DND-41 (cell line): ENCODE measurements at regions not wholly inside any gene's neighbourhood (a gene's known extent, or its start where the extent isn't known, plus 50 kb on each side); places are given as distances from the start of the nearest gene placed in this dataset.
"Not testable (repeated sequence)": the region's sequence is repeated elsewhere in the genome, so short reads cannot be mapped to it uniquely, and the experiment has no call there.

ENCODE experiments used
- ATAC-seq: fragments of 200-7000 bp; cut with Tn5 transposase; 3 replicates; pipeline ENCODE4 v1.9.1; 2021; ENCODE audit warnings: low read depth; ENCODE audit not compliant: insufficient read depth
- DNase-seq: peaks from one replicate; pipeline ENCODE4 v3.0.0-alpha.2; 2020
- H2AFZ ChIP-seq: 2 replicates; pipeline ENCODE4 v1.6.0; 2012; ENCODE audit warnings: low read depth, low read length
- H3K27ac ChIP-seq: 2 replicates; pipeline ENCODE4 v1.5.1; 2012; ENCODE audit warnings: low read length, inconsistent platforms
- H3K27me3 ChIP-seq: fragments of 200-600 bp; sonication (generic); 2 replicates; pipeline ENCODE4 v1.6.0; 2012; ENCODE audit warnings: low read length, mild to moderate bottlenecking, inconsistent platforms; ENCODE audit not compliant: insufficient read depth, poor library complexity
- H3K36me3 ChIP-seq: 2 replicates; pipeline ENCODE4 v1.5.1; 2012; ENCODE audit warnings: low read length, inconsistent platforms; ENCODE audit not compliant: insufficient read depth
- H3K4me1 ChIP-seq: 2 replicates; pipeline ENCODE4 v1.5.1; 2012; ENCODE audit warnings: mild to moderate bottlenecking, low read length; ENCODE audit not compliant: insufficient read depth
- H3K4me2 ChIP-seq: 2 replicates; pipeline ENCODE4 v1.6.0; 2012; ENCODE audit warnings: mild to moderate bottlenecking, moderate library complexity, low read length, inconsistent platforms; ENCODE audit not compliant: insufficient read depth
- H3K4me3 ChIP-seq, 2 experiments: fragments of 200-600 bp in 1 of 2; shearing (Covaris generic) in 1 of 2; 2 replicates each; pipeline ENCODE4 v1.5.1; 2012 to 2016; ENCODE audit warnings: inconsistent platforms in 2 of 2, low read length in 2 of 2, mild to moderate bottlenecking in 2 of 2, low read depth in 1 of 2, moderate library complexity in 1 of 2
- H3K79me2 ChIP-seq: 2 replicates; pipeline ENCODE4 v1.6.0; 2012; ENCODE audit warnings: low read length, inconsistent platforms; ENCODE audit not compliant: insufficient read depth
- H3K9ac ChIP-seq: 2 replicates; pipeline ENCODE4 v1.6.0; 2012; ENCODE audit warnings: low read depth, mild to moderate bottlenecking, inconsistent platforms, low read length, moderate library complexity
- H3K9me3 ChIP-seq: 2 replicates; pipeline ENCODE4 v1.5.1; 2012; ENCODE audit warnings: low read length, moderate library complexity, mild to moderate bottlenecking, inconsistent platforms; ENCODE audit not compliant: insufficient read depth, severe bottlenecking
- H4K20me1 ChIP-seq: 2 replicates; pipeline ENCODE4 v1.6.0; 2012; ENCODE audit warnings: low read length; ENCODE audit not compliant: insufficient read depth
- CTCF ChIP-seq: IDR thresholded peaks from 2 replicates; pipeline ENCODE4 v1.5.1; 2012; ENCODE audit warnings: borderline replicate concordance, low read length, moderate library complexity, mild to moderate bottlenecking; ENCODE audit not compliant: poor library complexity, severe bottlenecking; ENCODE audit errors: extremely low read depth
- EZH2 ChIP-seq: IDR thresholded peaks from 3 replicates; pipeline ENCODE4 v1.6.1; 2012; ENCODE audit warnings: borderline replicate concordance, low read depth, mild to moderate bottlenecking, moderate library complexity, low read length, inconsistent platforms; ENCODE audit not compliant: severe bottlenecking

GRCh38 chr2:185578322-185578721 lies 160.3 kb upstream of the FSIP2 start:
- Histone ChIP-seq H3K27me3 (no peaks in the 10 kb centered on the region), H3K27ac (no peak overlapping the region), H3K36me3 (no peaks in the 10 kb centered on the region), H4K20me1 (no peaks in the 10 kb centered on the region), H2AFZ (no peak overlapping the region), H3K79me2 (no peaks in the 10 kb centered on the region), H3K9ac (no peak overlapping the region), H3K9me3 (no peaks in the 10 kb centered on the region), H3K4me2 (no peak overlapping the region), H3K4me1 (no peaks in the 10 kb centered on the region), H3K4me3 (no peak overlapping the region)
- no peak for DNase-seq
- no peak for ATAC-seq
- TF ChIP-seq EZH2 (no peak), CTCF (no peak)

- no peak overlapping the region for H3K9ac ChIP-seq
- no peak overlapping the region for H2AFZ ChIP-seq
- no peak overlapping the region for H3K4me2 ChIP-seq
- H3K36me3 ChIP-seq = no peaks in the 10 kb centered on the region
- H3K4me1 ChIP-seq = no peaks in the 10 kb centered on the region
- no peak for DNase-seq
- no peak overlapping the region for H3K4me3 ChIP-seq
- no peak overlapping the region for H3K27ac ChIP-seq
- H3K9me3 ChIP-seq = peaks cover 7% of the 10 kb centered on the region
- TF ChIP-seq CTCF = no peak
- no peak for TF ChIP-seq EZH2
- H3K79me2 ChIP-seq = no peaks in the 10 kb centered on the region
- no peak for ATAC-seq
- no peaks in the 10 kb centered on the region for H4K20me1 ChIP-seq
- H3K27me3 ChIP-seq = no peaks in the 10 kb centered on the region
Observed at GRCh38 chr2:185583058-185583816, 155.4 kb upstream of the FSIP2 start.

- not testable (repeated sequence) for ATAC-seq, H3K27me3 ChIP-seq, H3K4me3 ChIP-seq, H3K79me2 ChIP-seq, H4K20me1 ChIP-seq, H3K9me3 ChIP-seq, DNase-seq, H2AFZ ChIP-seq, H3K27ac ChIP-seq, H3K4me2 ChIP-seq, H3K4me1 ChIP-seq, H3K36me3 ChIP-seq, H3K9ac ChIP-seq
Observed at GRCh38 chr2:185585165-185585564, 153.4 kb upstream of the FSIP2 start.

- H3K4me2 ChIP-seq, ATAC-seq: not testable (repeated sequence)
Observed at GRCh38 chr2:185591276-185591675, 147.3 kb upstream of the FSIP2 start.

More at GRCh38 chr2:185591276-185591675, 147.3 kb upstream of the FSIP2 start:
- H3K4me3 ChIP-seq, H3K4me1 ChIP-seq, H3K27ac ChIP-seq, H3K36me3 ChIP-seq, H3K27me3 ChIP-seq, DNase-seq, H4K20me1 ChIP-seq, H2AFZ ChIP-seq, H3K79me2 ChIP-seq, H3K9ac ChIP-seq, H3K9me3 ChIP-seq: not testable (repeated sequence)
